ENCODE measurements at regions not wholly inside any gene's neighbourhood (a gene's known extent, or its start where the extent isn't known, plus 50 kb on each side); places are given as distances from the start of the nearest gene placed in this dataset.

DNA sequence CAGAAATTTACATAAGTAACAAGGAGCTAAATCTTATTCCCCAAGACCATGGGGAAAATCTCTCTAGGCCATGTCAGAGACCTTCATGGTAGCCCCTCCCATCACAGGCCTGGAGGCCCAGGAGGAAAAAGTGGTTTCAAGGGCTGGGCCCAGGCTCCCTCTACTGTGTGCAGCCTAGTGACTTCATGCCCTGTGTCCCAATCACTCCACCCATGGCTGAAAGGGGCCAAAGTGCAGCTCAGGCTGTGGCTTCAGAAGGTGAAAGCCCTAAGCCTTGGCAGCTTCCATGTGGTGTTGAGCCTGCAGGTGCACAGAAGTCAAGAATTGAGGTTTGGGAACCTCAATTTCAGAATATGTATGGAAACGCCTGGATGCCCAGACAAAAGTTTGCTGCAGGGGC is 1612.7 kb upstream of the SLC39A10 start:
- TF ChIP-seq, protein P1, sequence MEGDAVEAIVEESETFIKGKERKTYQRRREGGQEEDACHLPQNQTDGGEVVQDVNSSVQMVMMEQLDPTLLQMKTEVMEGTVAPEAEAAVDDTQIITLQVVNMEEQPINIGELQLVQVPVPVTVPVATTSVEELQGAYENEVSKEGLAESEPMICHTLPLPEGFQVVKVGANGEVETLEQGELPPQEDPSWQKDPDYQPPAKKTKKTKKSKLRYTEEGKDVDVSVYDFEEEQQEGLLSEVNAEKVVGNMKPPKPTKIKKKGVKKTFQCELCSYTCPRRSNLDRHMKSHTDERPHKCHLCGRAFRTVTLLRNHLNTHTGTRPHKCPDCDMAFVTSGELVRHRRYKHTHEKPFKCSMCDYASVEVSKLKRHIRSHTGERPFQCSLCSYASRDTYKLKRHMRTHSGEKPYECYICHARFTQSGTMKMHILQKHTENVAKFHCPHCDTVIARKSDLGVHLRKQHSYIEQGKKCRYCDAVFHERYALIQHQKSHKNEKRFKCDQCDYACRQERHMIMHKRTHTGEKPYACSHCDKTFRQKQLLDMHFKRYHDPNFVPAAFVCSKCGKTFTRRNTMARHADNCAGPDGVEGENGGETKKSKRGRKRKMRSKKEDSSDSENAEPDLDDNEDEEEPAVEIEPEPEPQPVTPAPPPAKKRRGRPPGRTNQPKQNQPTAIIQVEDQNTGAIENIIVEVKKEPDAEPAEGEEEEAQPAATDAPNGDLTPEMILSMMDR (IDR thresholded peaks at IDR 0.05 in 8 of 11, conservative IDR thresholded peaks at IDR 0.05 in 3 of 11) = no peak
- no peak for TF ChIP-seq POLR2A (IDR thresholded peaks at IDR 0.05)

All from spleen (tissue), 7 donors.